GM03348 (cell line): ENCODE measurements at regions not wholly inside any gene's neighbourhood (a gene's known extent, or its start where the extent isn't known, plus 50 kb on each side); places are given as distances from the start of the nearest gene placed in this dataset.

Source experiments
- DNase-seq: peaks from one replicate; pipeline ENCODE4 v3.0.0; 2012; ENCODE audit warnings: low spot score

DNA sequence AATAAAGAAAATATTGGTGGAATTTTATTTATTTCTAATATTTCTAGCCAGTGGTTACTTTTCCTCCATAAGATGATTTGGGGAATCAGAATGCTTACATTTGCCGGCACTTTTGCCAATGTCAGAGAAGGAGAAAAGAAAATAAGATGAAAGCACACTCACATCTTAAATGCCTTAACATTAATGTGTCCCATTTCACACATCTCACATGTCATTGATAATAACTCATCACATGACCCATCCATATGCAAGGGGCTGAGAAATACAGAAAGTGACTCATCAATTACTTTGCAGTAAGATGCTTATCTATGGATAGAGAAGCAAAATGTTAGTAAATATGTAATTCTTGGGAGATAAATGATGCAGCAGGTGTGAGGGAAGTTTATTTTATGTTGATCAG, 1531.0 kb downstream of the PCDH7 start:
- DNase-seq = no peak

DNA sequence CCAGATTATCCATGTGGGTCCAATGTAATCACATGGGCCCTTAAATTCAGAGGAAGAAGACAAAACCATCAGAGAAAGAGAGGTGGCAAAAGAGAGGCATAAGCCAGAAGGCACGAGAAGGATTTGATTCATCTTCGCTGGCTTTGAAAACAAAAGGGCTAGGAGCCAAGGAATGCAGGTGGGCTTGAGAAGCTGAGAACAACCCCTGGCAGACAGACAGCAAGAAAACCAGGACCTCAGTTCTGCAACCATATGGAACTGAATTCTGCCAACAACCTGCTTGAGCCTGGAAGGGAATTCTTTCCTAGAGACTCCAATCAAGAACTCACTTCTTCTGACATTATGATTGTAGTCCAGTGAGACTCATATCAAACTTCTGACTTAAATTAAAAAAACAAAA, 1531.8 kb downstream of the PCDH7 start:
- no peak for DNase-seq

DNA sequence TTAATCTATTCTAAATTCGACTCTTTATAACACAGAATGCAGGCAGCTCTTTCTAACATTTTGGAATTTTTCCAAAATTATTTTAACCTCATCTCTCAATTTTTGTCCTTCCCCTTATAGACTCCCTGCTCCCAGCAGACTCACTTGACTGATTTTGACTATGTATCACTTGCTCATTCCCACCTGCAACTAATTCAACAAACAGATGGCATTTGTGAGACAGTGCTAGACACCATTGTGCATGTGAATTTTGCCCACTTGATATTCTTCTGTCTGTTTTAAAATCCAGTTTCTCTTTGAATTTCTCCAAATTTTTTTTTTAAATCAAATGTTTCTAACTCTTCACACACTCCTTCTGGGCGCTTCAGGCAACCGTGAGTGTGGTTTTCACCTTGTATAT, 1534.0 kb downstream of the PCDH7 start:
- no peak for DNase-seq

DNA sequence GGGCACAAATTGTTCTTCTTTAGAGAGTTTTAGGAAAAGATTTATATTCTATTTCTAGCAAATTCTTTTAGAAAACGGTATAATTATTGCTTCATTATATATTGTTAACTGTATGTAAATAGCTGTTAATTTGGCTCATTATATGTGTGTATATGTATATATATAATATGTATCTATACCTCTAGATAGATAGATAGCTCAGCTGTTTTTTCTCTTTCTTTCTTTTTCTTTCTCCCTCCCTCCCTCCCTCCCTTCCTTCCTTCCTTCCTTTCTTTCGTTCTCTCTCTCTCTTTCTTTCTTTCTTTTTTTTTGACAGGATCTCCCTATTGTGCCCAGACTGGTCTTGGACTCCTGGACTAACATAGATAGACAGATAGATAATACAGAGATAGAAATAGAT, 1538.8 kb downstream of the PCDH7 start:
- no peak for DNase-seq

DNA sequence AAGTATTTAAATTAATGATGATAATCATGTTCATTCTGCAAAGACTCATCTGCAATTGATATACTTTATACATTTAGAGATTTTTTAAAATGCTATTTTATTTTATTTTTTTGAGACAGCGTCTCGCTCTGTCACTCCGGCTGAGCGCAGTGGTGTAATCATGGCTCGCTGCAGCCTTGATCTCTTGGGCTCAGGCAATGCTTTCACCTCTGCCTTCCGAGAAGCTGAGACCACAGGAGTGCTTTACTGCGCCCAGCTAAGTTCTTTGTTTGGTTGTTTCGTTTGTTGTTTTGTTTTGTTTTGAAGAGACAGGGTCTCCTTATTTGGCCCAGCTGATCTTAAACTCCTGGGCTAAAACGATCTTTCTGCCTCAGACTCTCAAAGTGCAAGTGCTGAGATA, 1541.0 kb downstream of the PCDH7 start:
- no peak for DNase-seq

DNA sequence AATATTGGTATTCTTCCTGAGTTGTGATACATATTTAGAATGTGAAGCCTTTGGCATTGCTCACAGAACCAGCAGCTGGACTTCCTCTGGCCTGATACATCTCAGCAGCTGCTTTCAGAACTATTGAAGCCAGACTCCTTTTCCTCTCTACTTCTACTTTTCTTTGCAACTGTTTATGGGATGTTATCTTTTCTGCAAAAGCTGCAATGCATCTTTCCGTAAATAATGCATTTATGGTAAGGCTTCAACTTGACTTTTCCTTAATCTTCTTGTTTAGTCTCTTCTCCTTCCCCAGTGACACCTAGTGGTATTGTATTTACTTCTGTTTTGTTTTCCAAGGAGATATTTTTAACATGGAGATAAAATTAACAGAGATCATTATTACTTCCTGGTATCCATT, 1548.7 kb downstream of the PCDH7 start:
- DNase-seq = no peak

DNA sequence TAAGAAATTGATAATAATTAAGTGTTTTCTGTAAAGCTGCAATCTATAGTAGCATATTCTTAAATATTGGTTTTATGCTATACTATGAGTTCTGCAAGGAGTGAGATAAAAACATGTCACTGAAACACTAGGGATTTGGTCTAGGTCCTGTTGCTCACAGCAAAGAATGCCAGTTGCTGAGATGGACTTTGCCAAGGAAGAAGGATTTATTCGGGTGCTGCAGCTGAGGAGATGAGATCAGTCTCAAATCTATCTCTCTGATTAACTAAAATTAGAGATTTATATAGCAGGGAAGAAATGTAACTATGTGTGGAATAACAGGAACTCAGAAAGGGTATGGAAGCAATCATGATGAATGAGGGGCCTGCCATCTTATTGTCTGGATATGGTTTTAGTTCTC, 1569.9 kb downstream of the PCDH7 start:
- no peak for DNase-seq

DNA sequence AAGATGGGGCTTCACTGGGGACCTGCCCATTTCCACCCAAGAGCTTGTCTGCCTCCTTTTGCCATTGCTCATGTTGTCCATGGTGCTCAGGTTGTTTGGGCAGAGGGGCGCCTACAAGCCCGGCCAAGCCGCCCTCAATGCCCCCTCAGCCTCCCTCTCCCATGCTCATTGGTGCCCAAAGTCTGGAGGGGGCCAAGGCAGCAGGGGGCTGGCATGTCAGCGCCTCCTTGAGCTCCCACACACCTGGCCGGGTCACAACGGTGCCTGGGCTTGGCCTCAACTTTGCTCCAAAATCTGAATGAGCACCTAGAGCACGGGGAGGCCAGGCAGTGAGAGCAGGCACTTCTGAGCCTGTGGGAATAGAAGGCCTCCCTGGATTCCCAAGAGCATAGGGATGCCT, 1598.8 kb downstream of the PCDH7 start:
- DNase-seq = no peak

DNA sequence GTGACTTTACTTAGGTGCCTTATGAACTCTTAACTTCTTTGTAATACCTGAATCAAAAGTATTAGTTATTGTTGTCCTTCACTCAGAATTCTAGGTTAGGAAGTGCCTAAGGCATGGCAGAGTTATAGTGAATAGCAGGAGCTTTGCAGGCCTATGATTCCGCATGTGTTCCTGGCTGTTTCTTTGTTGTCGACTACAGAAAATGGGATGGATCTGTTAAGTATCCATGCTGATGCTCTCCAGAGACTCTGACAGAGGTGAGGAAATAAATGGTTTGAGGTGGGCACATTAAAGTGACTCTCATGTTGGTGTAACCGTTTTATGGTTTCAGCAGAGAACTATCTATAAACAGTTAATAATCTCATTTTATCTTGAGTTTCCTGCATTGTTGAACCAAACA, 1601.3 kb downstream of the PCDH7 start:
- no peak for DNase-seq

DNA sequence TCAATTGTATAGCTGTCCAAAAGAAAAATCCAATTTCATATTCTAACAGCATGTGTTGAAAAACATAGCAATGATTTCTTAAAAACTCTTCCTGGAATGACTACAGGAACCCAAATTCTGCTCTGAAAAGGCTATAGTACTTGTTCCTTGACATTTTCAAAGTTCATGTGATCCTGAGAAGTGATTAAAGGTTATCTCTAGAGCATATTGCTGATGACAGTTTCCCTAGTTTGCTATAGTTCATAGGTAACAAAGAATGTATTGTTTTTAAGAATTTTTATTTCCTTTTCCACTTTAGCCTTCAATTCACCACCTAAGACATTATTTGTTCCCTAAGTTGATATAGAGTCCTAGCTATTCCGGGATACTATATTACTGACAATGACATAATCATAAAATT, 1614.6 kb downstream of the PCDH7 start:
- DNase-seq = no peak

DNA sequence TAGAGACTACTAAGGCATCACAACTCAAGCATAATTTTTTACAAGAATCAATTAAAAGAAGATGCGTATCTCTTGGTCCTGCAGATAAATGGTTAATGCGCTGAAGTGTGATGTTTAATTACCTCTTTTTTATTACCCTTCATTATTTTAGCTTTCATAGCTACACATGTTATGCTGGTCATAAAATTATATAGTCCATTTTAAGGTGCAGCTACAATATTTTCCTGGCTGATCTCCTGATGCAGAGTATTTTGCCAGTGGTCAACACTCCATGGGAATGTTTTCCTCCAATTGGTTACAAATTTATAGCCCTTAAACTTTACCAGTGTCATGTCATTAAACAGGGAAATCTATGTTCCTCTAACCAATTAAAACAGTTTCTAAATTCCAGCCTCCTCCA, 1617.2 kb downstream of the PCDH7 start:
- DNase-seq = no peak

DNA sequence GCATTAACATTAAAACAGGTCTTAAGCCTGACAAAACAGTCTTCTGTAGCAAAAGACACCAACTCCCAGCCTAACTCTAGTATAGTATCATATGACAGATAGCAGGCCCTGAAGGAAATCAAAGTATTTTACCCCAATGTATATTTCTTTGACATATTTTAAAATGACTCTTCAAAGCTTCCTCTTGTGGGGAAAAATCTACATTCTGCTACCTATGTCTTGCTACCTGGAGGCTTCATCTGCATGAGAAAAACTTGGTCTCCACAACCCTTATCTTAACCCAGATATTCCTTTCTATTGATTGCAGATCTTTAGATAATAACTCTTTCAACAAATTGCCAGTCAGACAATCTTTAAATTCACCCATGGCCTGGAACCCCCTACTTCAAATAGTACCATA, 1620.4 kb downstream of the PCDH7 start:
- no peak for DNase-seq

DNA sequence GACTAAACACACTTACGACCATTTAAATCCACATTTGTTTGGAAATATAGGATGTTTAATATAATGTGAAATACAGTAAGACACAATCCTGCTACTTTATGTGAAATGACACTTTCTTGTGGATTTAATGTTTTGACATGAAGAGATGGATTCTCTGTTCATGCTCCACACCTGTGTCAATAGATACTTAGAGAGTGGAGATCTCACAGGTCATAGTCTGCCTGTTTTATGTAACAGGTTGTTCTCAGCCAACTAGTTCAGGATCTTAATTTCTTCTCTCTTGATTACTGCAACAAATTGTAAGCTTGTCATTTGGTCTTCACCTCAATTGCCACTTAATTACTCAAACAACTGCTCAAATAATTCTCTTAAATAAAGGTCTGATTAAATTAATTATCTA, 1621.2 kb downstream of the PCDH7 start:
- DNase-seq = no peak

DNA sequence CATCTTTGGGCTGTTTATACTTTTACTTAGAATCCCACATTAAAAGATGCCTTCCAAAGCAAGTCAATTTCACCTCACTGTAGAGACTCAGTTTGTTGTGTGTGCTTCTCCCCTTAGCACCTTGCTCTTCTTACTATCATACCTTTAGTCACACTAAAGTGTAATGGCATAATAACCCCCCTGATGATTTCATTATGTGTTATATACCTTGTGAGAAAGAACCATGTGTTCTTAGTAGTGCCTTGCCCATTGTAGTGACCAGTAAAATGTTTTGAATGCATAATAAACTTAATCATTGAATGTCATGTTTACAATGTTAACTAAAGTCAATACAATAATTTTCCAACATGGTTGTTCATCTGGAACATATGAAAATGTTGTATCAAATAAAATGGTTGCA, 1621.9 kb downstream of the PCDH7 start:
- DNase-seq = no peak

DNA sequence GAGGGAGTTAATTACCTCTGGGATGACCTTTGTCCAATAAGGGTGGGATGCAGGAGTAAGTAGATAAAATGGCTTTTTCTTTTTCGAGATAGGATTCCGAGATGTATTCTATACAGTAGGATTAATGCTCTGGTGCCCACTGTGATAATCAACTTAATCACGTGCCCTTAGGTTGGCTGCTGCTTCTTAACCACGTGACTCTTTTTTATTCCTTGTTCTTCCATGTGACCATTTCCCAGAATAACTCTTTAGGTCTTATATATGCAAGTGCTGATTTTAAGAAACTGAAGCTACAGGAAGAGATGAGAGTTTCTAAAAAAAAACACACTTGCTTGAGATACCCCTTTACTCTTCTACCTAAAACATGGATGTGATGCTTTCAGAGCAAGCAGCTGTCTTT, 1628.9 kb downstream of the PCDH7 start:
- DNase-seq = no peak

DNA sequence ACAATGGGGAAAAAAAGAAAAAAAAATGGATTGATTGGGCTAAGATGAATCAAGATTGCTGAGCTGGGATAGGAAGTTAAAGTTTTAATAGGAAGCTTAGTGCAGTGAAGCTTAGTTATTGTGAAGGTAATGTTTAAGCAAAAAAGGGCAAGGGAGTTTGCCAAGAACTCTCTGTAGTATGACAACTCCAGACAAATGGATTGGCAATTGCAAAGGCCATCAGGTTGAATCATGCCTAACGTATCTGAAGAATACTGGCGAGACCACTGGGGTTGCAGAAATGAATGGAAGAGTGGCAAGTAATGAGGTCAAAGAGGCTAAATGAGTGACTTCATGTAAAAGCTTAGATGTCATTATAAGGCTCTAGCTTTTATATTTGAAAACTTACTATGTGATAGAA, 1654.0 kb downstream of the PCDH7 start:
- DNase-seq = no peak

DNA sequence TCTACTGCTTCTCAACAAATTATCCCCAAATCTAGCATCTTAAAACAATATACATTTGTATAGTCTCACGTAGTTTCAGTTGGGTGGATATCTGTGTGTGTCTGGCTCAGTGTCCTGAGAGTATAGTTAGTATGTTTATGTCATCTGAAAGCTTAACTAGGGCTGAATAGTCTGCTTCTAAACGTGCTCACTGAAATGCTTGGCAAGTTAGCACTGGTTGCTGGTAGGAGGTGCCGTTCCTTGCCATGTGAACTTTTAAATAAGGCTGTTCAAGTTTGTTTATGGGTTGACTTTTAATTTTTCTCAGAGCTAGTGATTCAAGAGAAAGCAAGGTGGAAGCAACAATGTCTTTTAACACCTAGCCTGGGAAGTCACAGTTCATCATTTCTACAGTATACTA, 1673.6 kb downstream of the PCDH7 start:
- no peak for DNase-seq

DNA sequence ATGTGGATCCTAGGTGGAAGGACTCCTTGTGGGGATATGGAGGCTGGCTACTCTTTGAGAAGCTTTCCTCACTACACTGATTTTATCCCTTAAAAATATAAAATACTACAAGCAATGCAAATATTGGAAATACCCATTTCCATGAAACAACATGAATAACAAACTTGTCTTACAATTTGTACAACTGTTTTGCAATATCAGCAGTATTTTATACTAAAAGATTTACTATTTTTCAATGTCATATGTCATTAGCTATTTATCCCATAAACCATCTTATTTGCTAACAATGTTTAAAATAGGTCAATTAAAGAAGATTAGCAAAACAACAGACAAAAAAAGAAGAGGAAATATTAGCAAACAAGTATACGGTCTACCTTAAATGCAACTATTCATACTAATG, 1674.1 kb downstream of the PCDH7 start:
- no peak for DNase-seq

DNA sequence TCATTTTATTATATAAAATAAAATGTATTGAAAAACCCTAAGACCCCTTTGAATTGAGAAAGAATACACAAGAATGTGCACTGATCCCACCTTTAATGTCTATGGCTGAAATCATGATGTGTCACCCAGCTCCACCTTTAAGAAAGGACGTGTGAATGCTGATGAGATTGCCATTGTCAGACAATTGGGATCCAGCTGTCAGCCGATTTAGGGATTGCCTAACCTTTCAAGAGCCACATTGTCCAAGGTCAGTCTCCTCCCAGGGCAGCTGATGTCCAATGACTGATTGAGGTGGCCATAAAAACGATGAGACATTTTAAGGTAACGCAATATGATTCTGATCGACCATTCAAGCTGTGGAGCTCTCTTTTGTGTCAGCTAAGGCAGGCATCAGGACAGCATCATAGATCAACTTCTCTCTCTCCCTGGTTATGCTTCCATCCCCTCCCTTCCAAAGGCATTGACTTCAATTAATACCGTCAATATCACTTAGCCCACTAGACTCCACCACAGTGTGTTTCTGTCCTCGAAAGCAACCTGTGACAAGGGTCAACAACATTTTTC, 1676.4 kb downstream of the PCDH7 start:
- DNase-seq = no peak

DNA sequence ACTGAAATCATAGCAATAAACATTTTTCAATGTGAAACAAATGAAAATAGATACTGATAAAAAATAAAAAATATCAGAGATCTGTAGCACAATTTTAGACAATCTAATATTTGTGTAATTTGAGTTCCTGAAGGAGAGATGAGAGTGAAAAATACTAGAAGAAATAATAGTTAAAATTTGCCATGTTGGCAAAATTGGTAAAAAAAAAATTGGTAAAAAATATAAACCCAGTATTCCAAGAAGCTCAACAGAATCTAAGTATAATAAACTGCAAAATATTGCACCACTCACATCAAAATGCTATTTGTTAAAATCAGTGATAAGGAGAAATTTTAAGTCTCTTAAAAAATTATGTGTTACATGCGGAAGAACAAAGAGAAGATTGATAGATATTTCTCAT, 1680.7 kb downstream of the PCDH7 start:
- no peak for DNase-seq

DNA sequence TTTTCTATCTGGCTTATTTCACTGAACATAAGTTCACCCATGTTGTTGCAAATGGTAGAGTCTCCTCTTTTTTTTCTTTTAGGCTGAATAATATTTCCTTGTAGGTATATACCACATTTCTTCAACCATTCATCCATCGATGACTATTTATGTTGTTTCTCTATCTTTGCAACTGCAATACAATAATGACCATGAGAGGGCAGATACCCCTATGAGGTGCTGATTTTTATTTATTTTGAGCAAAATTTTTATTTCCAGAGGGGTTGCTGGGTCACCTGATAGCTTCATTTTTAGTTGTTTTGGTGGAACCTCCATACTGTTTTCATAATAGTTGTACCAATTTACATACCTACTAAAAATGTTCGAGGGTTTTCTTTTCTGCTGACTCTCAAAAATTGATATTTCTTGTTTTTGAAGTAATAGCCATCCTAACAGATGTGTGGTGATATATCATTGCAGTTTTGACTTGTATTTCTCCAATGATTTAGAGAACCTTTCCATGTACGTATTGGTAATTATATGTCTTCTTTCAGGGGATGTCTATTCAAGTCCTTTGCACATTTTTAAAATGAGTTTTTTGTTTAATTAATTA, 1697.0 kb downstream of the PCDH7 start:
- DNase-seq = no peak

DNA sequence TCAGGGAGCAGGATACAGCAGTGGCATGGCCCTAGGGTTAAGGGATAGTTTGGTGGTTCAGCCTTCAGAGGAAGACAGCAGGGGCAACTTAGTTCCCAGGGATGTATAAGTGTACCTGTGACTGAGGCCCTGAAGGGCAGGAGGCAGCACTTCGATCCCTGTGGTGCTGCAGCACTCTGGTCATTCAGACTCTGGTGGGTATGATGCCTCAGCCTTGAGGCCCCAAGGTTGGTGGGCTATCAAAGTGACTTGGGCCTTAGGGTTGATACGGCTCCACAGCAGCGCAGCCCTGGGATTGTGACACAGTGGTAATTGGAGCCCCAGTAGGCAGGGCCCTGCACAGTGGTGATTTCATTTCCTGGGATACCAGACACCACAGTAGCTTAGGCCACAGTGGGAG, 1703.1 kb downstream of the PCDH7 start:
- DNase-seq = no peak

DNA sequence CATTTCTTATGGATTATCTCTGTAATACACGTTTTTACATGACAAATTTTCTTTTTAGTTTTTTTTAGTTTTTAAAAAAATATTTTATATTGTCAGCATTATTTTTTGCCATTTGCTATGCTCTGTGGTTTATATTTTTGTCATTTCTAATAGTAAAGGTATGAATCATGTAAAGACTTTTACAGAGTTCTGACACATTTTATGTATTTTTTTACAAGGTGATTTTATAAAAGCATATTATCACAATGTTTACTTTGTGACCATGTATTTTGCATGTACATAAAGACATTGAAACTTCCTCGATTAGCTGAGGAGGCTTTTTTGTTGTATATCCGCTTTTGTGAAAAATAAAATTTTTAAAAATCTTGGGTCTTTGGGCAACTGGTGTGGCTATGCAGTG, 1705.1 kb downstream of the PCDH7 start:
- no peak for DNase-seq

DNA sequence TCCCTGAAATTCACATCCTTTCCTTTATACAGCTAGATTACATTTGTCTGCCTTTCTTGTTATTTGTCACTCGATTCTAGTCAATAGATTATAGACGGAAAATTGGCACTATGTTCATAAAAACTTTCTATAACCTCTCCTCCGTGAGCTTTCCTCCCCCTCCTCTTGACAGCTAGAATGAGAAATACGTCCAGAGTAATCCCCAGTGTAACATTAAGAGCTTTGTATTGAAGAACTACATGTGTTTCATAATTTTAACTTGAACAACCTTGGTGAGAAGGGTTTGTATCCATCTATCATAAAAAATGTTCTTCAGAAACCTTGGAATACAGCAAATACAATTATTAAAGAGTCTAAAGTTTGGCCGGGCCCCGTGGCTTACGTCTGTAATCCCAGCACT, 1707.4 kb downstream of the PCDH7 start:
- no peak for DNase-seq

DNA sequence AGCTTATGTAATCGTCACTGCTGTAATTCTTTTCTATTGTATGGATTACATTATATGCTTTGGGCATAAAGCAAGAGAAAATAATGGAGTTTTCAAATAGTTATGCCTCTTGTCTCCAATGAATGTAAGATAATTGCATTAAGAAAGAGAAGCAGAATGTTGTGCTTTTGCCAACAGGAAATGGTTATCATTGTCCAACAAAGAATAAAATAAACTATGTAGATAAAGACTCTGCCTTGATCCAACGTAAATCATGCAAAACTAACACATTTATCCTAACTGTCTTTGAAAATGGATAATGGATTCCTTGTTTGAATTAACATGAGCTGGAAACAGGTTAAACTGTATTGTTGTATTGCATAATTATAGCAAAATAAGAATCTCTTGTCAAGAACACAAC, 1709.0 kb downstream of the PCDH7 start:
- DNase-seq = no peak
